K562 (cell line): ENCODE measurements at regions not wholly inside any gene's neighbourhood (a gene's known extent, or its start where the extent isn't known, plus 50 kb on each side); places are given as distances from the start of the nearest gene placed in this dataset.

Experiments
- ATF2 ChIP-seq: sonication (generic); formaldehyde crosslinking; IDR thresholded peaks from 2 replicates; pipeline ENCODE4 v1.8.1; 2022; ENCODE audit warnings: missing genetic modification reagents
- HMG20B ChIP-seq: fragments of 250-450 bp; sonication (Bioruptor Pico); IDR thresholded peaks from 2 replicates; pipeline ENCODE4 v1.5.0; 2021; ENCODE audit warnings: mild to moderate bottlenecking
- MTA2 ChIP-seq: fragments of 450-650 bp; IDR thresholded peaks from 2 replicates; pipeline ENCODE4 v1.6.1; 2016; ENCODE audit warnings: low read depth
- TAF15 ChIP-seq: fragments of 200-400 bp; formaldehyde crosslinking; IDR thresholded peaks from 2 replicates; pipeline ENCODE4 v1.6.1; 2017; ENCODE audit warnings: mild to moderate bottlenecking, low read depth, low read length, moderate library complexity
- ZNF140 ChIP-seq: fragments of 250-450 bp; sonication (Bioruptor Pico); IDR thresholded peaks from 2 replicates; pipeline ENCODE4 v1.8.0; 2021; ENCODE audit warnings: moderate library complexity, mild to moderate bottlenecking, inconsistent platforms
- ZNF175 ChIP-seq: fragments of 200-800 bp; sonication (Bioruptor generic); IDR thresholded peaks from 2 replicates; pipeline ENCODE4 v1.6.1; 2016; ENCODE audit warnings: low read depth, mild to moderate bottlenecking, missing genetic modification characterization, missing compliant biosample characterization

GRCh38 chr22:33220476-33221080, 162.4 kb upstream of the SYN3 start:
- no peak for TF ChIP-seq ATF2 (CRISPR knock-in tag)
- TF ChIP-seq TAF15 = no peak
- no peak for TF ChIP-seq ZNF140 (CRISPR knock-in tag)
- TF ChIP-seq MTA2 = no peak
- TF ChIP-seq ZNF175 = no peak
- TF ChIP-seq HMG20B (CRISPR knock-in tag) = no peak
